Left ventricle myocardium inferior (tissue), 1 donor: ENCODE measurements at regions not wholly inside any gene's neighbourhood (a gene's known extent, or its start where the extent isn't known, plus 50 kb on each side); places are given as distances from the start of the nearest gene placed in this dataset.

Source experiments
- DNase-seq: peaks from one replicate; pipeline ENCODE4 v3.0.0-alpha.2; 2020
- H3K27ac ChIP-seq: fragments of 200-600 bp; replicated peaks from 2 replicates; pipeline ENCODE4 v1.8.0; 2021
- H3K27me3 ChIP-seq: fragments of 200-600 bp; 2 replicates; pipeline ENCODE4 v1.8.0; 2021; ENCODE audit warnings: low read depth
- H3K36me3 ChIP-seq: fragments of 200-600 bp; 2 replicates; pipeline ENCODE4 v1.8.0; 2021
- H3K4me1 ChIP-seq: fragments of 200-600 bp; 2 replicates; pipeline ENCODE4 v1.8.0; 2021
- H3K4me3 ChIP-seq: fragments of 200-600 bp; 2 replicates; pipeline ENCODE4 v1.8.0; 2021; ENCODE audit warnings: mild to moderate bottlenecking, moderate library complexity
- H3K9me3 ChIP-seq: fragments of 200-600 bp; replicated peaks from 2 replicates; pipeline ENCODE4 v1.8.0; 2021
- CTCF ChIP-seq: fragments of 200-600 bp; IDR thresholded peaks from 2 replicates; pipeline ENCODE4 v1.8.0; 2021; ENCODE audit warnings: antibody characterized with exemption, mild to moderate bottlenecking, borderline replicate concordance
- intact Hi-C: fragments of 100-400 bp; cut with micrococcal nuclease; formaldehyde crosslinking; loops from one replicate; pipeline ENCODE4 v1.11.0; 2022
- donor health status: DM: no; HTN: yes; CAD: no; lungs with severe emphysema.

- TF ChIP-seq CTCF: no peak
- Histone ChIP-seq H3K4me3 (no peak overlapping the region), H3K36me3 (no peaks in the 10 kb centered on the region), H3K9me3 (no peaks in the 10 kb centered on the region), H3K27ac (no peak overlapping the region), H3K27me3 (peaks cover 3% of the 10 kb centered on the region), H3K4me1 (no peaks in the 10 kb centered on the region)
- intact Hi-C loops: no loop called here
- DNase-seq: no peak
These were observed 280.5 kb upstream of the ADAMTS16 start for GRCh38 chr5:4859500-4860235.

- H3K9me3 ChIP-seq: no peaks in the 10 kb centered on the region
- no peak for DNase-seq
- intact Hi-C loops: no loop called here
- H3K36me3 ChIP-seq: no peaks in the 10 kb centered on the region
- peaks cover 3% of the 10 kb centered on the region for H3K27me3 ChIP-seq
- H3K4me3 ChIP-seq: no peak overlapping the region
- no peak overlapping the region for H3K27ac ChIP-seq
- TF ChIP-seq CTCF: no peak
- no peaks in the 10 kb centered on the region for H3K4me1 ChIP-seq
These were observed 279.5 kb upstream of the ADAMTS16 start for GRCh38 chr5:4860631-4861030.

GRCh38 chr5:4862500-4862899, 277.6 kb upstream of the ADAMTS16 start:
- peak; percentile 59 for TF ChIP-seq CTCF
- Histone ChIP-seq H3K36me3 (no peaks in the 10 kb centered on the region), H3K4me3 (no peak overlapping the region), H3K4me1 (no peaks in the 10 kb centered on the region), H3K27ac (no peak overlapping the region), H3K9me3 (no peaks in the 10 kb centered on the region), H3K27me3 (no peaks in the 10 kb centered on the region)
- intact Hi-C loops: no loop called here
- DNase-seq: no peak

- Histone ChIP-seq H3K27me3 (peaks cover 17% of the 10 kb centered on the region), H3K27ac (no peak overlapping the region), H3K4me3 (no peak overlapping the region), H3K4me1 (no peaks in the 10 kb centered on the region), H3K9me3 (no peaks in the 10 kb centered on the region), H3K36me3 (no peaks in the 10 kb centered on the region)
- TF ChIP-seq CTCF: no peak
- intact Hi-C loops: no loop called here
- no peak for DNase-seq
These were observed 273.9 kb upstream of the ADAMTS16 start for GRCh38 chr5:4866131-4866659.

- no peak for TF ChIP-seq CTCF
- H3K27ac ChIP-seq: no peak overlapping the region
- H3K27me3 ChIP-seq: peaks cover 23% of the 10 kb centered on the region
- H3K4me1 ChIP-seq: no peaks in the 10 kb centered on the region
- no peaks in the 10 kb centered on the region for H3K9me3 ChIP-seq
- no peak overlapping the region for H3K4me3 ChIP-seq
- DNase-seq: no peak
- intact Hi-C loops: no loop called here
- H3K36me3 ChIP-seq: no peaks in the 10 kb centered on the region
These were observed 273.3 kb upstream of the ADAMTS16 start for GRCh38 chr5:4866817-4867216.
